Vagina (tissue), 2 donors: ENCODE measurements at regions not wholly inside any gene's neighbourhood (a gene's known extent, or its start where the extent isn't known, plus 50 kb on each side); places are given as distances from the start of the nearest gene placed in this dataset.
"Not testable (repeated sequence)": the region's sequence is repeated elsewhere in the genome, so short reads cannot be mapped to it uniquely, and the experiment has no call there.

Experiments used
- CTCF ChIP-seq, 3 experiments: fragments of 450-650 bp in 2 of 3; fragments of 200-600 bp in 1 of 3; sonication (generic) in 1 of 3; IDR thresholded peaks; one replicate each; pipeline ENCODE4 v1.5.1; 2017 to 2019; ENCODE audit warnings: antibody characterized with exemption in 3 of 3, mild to moderate bottlenecking in 2 of 3, moderate library complexity in 2 of 3
- POLR2A ChIP-seq, 2 donors: fragments of 450-650 bp; IDR thresholded peaks; one replicate each; pipeline ENCODE4 v1.6.1; 2017; ENCODE audit warnings: antibody characterized with exemption in 2 of 2, mild to moderate bottlenecking in 2 of 2, moderate library complexity in 2 of 2
- POLR2AphosphoS5 ChIP-seq, 2 donors: sonication (generic); formaldehyde crosslinking; IDR thresholded peaks; one replicate each; pipeline ENCODE4 v1.9.0; 2017; ENCODE audit warnings: antibody characterized with exemption in 2 of 2, mild to moderate bottlenecking in 2 of 2, low read depth in 1 of 2; ENCODE audit not compliant: insufficient read depth in 1 of 2

- not testable (repeated sequence) for TF ChIP-seq POLR2A (IDR thresholded peaks at IDR 0.05); POLR2AphosphoS5 (IDR thresholded peaks at IDR 0.05; ENCODE audit: insufficient read depth in 1 of 2, low read depth in 1 of 2); CTCF (IDR thresholded peaks at IDR 0.05)
Observed at GRCh38 chr2:122812214-122812613, 1056.8 kb downstream of the TSN start.
